T47D (cell line): ENCODE measurements at regions not wholly inside any gene's neighbourhood (a gene's known extent, or its start where the extent isn't known, plus 50 kb on each side); places are given as distances from the start of the nearest gene placed in this dataset.
"Not testable (repeated sequence)": the region's sequence is repeated elsewhere in the genome, so short reads cannot be mapped to it uniquely, and the experiment has no call there.

ENCODE experiments used
- DNase-seq, 2 experiments: peaks; one replicate each; pipeline versions ENCODE4 v3.0.0 to v3.0.0-alpha.2; 2011 to 2012; ENCODE audit warnings: low read depth in 1 of 2, low spot score in 1 of 2
- JUND ChIP-seq: IDR thresholded peaks from 2 replicates; pipeline ENCODE4 v1.6.1; 2012; ENCODE audit warnings: low read depth
- in situ Hi-C: cut with HindIII; loops from 2 replicates; pipeline ENCODE4 v1.10.0; 2016; ENCODE audit warnings: low sequenced_read_pairs, low pct_unique_long_range_greater_than_20kb

DNA sequence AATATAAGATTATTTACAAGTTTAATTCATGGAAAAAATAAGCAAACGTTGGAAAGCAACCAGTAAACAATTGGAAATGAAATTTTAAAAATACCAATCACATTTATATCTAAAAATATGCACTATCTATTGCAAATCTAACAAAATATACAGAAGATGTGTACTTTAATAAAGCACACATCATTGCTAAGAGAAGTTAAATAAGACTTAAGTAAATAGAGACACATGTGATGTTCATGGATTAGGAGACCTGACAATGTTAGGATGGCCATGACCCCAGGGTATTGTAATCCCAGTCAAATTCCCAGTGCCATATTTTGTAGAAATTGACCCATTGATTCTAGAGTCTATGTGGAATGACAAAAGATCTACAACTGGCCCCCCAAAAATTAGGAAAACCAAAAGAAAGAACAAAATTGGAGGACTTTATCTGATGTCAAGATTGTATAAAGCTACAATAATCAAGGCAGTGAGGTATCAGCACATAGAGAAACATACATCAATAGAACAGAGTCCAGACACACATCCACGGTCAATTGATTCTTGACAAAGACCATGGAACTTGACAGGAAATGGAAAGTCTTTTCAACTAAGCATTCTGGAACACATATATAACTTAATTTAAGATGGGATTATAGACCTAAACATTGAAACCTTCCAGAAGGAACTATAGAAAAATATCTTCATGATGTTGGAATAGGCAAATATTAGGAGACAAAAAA, 90.8 kb upstream of the USP29 start:
- in situ Hi-C loops: no loop called here
- no peak for TF ChIP-seq JUND
- DNase-seq: no peak

GRCh38 chr19:57031106-57031505, 88.7 kb upstream of the USP29 start:
- no peak for TF ChIP-seq JUND
- no peak for DNase-seq
- in situ Hi-C loops: no loop called here

DNA sequence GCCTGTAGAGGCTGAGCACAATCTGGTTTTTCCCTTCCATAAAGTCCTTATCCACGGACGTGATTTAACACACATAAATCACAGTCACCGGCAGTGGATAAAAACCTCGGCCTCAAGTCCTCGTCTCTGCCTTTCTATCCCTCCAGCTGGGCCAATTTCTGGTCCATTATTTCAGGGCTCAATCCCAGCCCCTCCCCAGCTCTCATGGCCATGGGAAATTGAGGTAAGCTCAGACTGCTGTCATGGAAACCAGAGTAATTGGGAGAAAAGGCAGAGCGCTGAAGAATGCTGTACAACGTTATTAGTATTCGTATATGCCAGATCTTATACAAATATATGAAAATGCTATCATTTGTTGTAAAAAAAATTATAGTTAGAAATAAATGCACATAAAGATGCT, 86.2 kb upstream of the USP29 start:
- TF ChIP-seq JUND: no peak
- DNase-seq: no peak
- in situ Hi-C loops: no loop called here

- DNase-seq: no peak
- in situ Hi-C loops: no loop called here
- no peak for TF ChIP-seq JUND
Observed at GRCh38 chr19:57034544-57034943, 85.2 kb upstream of the USP29 start.

- DNase-seq, in situ Hi-C loops: not testable (repeated sequence)
Observed at GRCh38 chr19:57035740-57036139, 84.0 kb upstream of the USP29 start.

- TF ChIP-seq JUND: no peak
- in situ Hi-C loops: no loop called here
Observed at GRCh38 chr19:57037556-57037955, 82.2 kb upstream of the USP29 start.

DNA sequence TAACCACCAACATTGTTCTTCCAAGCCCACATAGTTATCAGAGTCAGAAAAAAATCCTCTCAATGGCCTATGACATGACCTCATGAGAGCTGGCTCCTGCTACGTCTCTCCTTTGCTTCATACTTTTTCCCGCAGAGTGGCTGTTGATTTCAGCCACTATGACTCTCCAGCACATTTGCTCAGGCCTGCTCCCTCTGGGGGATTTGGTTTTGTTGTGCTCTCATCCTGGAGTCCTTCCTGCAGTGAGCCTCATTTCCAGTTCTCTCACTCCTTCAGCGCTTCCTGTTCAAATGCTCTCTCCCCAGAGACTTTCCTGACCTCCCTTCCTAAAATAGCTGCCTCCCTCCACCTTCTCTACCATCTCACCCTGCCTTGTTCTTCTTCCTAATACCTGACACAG, 72.0 kb upstream of the USP29 start:
- no peak for DNase-seq
- in situ Hi-C loops: no loop called here
- no peak for TF ChIP-seq JUND

More at GRCh38 chr19:57037556-57037955, 82.2 kb upstream of the USP29 start:
- DNase-seq: no peak

DNA sequence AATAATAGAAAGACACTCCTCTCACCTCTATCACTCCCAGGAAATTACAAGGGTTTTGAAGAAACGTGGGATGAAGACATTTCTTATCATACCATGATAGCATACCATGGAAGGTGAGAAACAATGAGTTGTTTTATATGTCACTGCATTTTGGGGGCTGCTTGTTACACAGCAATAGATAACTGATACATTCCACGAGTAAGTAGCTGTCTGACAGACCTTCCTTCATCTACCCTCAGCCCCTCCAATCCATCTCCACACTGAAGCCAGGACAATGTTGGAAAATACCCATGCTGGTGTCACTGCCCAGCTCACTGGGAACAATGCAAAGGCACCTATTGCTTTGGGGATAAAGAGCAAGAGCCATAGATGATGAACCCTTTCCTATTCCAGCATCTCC, 68.9 kb upstream of the USP29 start:
- no peak for TF ChIP-seq JUND
- in situ Hi-C loops: no loop called here
- no peak for DNase-seq

DNA sequence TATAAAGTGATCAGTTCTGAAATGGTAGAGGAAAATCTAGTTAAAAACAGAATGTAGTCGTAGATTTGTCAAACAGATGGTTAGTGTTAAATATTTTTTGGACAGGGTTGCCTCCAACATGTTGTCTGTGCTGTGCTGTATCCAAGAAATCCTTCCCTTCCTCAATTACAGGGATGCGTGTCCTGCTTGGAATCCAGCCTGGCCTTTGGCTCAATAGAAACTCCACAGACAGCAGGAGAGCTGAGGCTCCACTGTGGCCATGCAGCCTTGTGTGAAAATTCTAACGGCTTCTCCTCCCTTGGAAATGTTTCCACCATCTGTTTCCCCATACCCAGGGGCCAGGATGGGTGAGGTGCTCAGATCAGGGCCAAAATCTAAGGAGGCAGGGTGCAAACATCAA, 67.7 kb upstream of the USP29 start:
- no peak for DNase-seq
- in situ Hi-C loops: no loop called here
- TF ChIP-seq JUND: no peak

- in situ Hi-C loops: no loop called here
- no peak for TF ChIP-seq JUND
- DNase-seq: no peak
Observed at GRCh38 chr19:57053401-57053800, 66.4 kb upstream of the USP29 start.

- in situ Hi-C loops: no loop called here
- no peak for TF ChIP-seq JUND
- DNase-seq: no peak
Observed at GRCh38 chr19:57055956-57056355, 63.8 kb upstream of the USP29 start.

DNA sequence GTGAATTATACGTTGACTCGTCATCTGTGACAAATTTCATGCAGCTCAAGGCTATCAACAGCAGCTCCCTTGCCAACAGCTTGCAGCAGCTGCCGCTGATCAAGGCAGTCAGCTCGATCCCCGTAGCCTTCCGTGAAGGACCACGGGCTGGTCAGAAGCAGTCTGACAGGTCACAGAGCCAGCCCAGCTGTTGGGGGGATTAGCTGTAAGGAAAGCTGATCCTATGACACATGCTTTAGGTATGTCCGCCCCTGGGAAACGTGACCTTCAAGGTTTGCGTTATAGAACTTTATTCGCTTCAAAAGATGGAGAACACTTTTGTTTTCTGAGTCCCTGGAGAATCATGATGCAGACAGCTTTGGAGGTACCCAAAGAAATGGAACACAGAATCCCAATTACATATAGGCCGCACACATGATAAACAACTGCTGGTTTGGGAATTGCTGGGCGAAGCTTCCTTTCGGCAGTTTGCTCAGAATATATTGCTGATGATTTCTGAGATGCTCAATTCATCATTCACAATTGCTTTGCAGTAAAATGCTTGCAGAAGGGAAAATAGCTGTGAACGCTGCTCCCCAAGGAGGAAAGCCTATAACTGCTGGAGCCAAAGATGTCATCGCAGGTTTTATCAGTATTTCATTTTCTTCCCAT, 62.6 kb upstream of the USP29 start:
- in situ Hi-C loops: no loop called here
- TF ChIP-seq JUND: no peak
- no peak for DNase-seq

DNA sequence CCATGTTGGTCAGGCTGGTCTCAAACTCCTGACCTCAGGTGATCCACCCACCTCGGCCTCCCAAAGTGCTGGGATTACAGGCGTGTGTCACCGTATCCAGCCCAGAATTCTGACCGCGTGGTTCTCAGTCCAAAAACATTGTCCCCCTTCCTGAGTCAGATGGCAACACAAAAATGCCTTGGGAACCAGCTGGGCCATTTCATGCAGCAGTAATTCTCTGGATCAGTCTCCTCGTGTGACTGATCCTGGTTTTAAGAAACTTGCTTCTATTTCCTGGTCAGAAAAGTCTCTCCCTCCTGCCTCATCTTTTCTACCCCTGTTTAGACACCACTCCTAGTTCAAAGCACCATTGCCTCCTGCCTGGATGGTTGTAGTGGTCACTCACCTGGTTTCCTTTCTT, 60.9 kb upstream of the USP29 start:
- DNase-seq: no peak
- no peak for TF ChIP-seq JUND
- in situ Hi-C loops: no loop called here

GRCh38 chr19:57063070-57063469, 56.7 kb upstream of the USP29 start:
- no peak for DNase-seq
- in situ Hi-C loops: no loop called here

More at GRCh38 chr19:57063070-57063469, 56.7 kb upstream of the USP29 start:
- no peak for TF ChIP-seq JUND
